VCaP (cell line): ENCODE measurements at regions not wholly inside any gene's neighbourhood (a gene's known extent, or its start where the extent isn't known, plus 50 kb on each side); places are given as distances from the start of the nearest gene placed in this dataset.

Experiments used
- H3K27ac ChIP-seq: fragments of 450-650 bp; 2 replicates; pipeline ENCODE4 v1.5.1; 2017
- TF ChIP-seq, protein P1 (sequence below): fragments of 450-650 bp; conservative IDR thresholded peaks from 2 replicates; pipeline ENCODE4 v1.5.1; 2017; ENCODE audit warnings: mild to moderate bottlenecking, moderate library complexity

DNA sequence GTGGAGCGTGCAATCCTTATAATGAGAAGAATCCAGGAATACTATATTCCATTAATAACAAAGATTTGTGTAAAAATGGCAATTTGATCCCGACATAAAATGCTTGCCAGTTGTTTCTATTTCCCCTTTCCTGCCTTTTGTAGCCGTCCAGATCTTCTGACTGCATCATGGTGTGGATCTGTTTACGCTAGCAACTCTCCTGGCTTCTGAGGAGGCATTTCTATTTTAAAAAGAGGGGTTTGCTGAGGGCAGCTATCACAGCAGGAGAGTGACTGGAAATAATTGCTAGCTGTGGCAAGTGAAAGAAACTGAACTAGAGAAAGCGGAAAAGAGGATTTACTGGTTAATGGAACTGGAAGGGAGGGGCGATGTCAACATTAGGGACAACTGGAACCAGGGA, 145.6 kb downstream of the ATP23 start:
- TF ChIP-seq, protein P1, sequence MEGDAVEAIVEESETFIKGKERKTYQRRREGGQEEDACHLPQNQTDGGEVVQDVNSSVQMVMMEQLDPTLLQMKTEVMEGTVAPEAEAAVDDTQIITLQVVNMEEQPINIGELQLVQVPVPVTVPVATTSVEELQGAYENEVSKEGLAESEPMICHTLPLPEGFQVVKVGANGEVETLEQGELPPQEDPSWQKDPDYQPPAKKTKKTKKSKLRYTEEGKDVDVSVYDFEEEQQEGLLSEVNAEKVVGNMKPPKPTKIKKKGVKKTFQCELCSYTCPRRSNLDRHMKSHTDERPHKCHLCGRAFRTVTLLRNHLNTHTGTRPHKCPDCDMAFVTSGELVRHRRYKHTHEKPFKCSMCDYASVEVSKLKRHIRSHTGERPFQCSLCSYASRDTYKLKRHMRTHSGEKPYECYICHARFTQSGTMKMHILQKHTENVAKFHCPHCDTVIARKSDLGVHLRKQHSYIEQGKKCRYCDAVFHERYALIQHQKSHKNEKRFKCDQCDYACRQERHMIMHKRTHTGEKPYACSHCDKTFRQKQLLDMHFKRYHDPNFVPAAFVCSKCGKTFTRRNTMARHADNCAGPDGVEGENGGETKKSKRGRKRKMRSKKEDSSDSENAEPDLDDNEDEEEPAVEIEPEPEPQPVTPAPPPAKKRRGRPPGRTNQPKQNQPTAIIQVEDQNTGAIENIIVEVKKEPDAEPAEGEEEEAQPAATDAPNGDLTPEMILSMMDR: no peak
- no peak overlapping the region for H3K27ac ChIP-seq

DNA sequence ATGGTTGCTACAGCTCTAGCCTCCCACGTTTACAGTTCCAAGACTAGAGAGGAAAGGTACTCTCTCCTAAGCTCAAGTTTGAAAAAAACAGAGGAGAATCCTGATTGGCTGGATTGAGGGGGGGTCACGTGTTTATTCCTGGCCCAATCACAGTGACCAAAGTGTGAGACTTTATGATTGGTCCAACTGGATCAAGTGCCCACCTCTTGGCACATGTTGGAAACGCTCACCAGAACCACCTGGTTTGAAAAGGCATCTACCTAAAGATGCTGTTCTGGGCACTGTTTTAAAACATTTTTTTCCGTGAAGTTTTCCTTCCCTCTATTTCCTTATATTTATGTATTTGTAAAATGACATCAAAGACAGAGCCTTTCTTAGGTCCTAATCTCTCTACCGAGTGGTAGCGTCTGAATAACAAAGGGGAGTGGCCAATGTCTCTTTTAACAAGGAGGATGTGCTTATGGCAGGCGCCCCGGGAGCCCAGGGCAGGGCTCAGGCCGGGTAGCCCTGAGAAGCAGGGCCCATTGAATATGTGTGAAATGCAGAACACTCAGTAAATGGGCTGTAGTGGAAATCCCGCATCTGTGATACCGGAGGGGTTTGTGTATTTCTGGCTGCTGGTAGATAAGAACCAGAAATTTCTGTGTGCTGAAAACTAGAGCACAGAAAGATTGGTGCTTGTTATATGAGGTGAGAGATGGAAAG, 146.2 kb downstream of the ATP23 start:
- peak overlapping the region; percentile 25 for H3K27ac ChIP-seq
- TF ChIP-seq, protein P1: no peak

DNA sequence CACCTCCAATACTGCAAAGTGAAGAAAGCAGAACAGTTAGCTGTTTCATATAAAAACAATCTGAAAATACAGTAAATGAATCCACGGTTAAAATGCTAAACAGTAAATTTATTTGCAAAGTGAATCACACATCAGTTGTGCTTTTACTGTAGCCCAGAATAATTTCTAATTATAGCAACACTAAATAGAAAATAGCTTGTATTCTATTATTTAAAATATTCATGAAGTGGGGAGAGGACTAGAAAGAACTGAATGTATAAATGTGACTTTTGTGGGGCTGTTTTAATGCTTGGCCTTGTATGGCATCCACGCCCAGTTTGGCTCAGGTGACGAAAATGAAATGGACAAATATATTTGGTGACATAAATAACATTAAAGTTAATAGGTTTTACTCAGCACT, 148.2 kb downstream of the ATP23 start:
- no peak overlapping the region for H3K27ac ChIP-seq
- TF ChIP-seq, protein P1: no peak

DNA sequence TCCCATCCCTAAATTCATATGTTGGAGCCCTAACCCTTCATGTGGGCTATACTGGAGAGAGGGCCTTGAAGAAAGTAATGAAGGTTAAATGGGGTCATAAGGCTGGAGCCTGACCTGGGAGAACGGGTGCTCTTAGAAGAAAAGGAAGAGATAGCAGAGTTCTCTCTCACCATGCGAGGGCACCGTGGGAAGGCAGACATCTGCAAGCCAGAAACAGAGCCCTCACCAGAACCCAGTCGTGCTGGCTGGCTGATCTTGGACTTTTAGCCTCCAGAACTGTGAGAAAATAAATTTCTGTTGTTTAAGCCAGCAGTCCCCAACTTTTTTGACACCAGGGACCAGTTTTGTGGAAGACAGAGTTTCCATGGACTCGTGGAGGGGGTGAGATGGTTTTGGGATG, 149.3 kb downstream of the ATP23 start:
- H3K27ac ChIP-seq: no peak overlapping the region
- TF ChIP-seq, protein P1: no peak

DNA sequence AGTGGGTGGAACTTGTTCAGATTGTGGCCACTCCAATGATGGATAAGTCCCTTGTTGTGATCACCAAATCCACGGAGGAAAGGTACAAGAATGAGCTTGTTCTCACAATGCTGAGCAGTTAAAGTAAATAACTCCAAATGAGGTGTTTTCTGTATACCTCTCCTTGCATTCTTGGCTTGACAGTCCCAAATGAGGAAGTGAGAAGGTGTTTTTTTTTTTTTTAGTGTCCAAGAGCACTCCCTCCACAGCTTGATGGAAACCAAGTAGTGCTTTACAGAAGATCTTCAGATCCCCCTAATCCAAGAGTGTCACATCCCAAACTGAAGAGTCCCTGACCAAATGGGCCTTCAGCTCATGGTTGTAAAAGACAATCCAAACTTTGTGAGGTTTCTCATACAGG, 153.6 kb downstream of the ATP23 start:
- TF ChIP-seq, protein P1: no peak
- no peak overlapping the region for H3K27ac ChIP-seq

DNA sequence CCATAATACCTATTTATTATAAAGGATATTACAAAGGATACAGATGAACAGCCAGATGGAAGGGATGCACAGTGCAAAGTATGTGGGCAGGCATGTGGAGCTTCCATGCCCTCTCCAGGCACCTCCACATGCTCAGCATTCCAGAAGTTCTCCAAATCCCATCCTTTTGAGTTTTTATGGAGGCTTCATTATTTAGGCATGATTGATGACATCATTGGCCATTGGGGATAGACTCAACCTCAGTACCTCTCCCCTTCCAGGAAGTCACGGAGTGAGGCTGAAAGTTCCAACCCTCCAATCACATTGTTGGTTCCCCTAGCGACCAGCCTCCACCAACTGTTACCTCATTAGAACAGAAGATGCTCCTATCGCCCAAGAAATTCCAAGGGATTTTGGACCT, 156.4 kb downstream of the ATP23 start:
- no peak overlapping the region for H3K27ac ChIP-seq
- TF ChIP-seq, protein P1: no peak

DNA sequence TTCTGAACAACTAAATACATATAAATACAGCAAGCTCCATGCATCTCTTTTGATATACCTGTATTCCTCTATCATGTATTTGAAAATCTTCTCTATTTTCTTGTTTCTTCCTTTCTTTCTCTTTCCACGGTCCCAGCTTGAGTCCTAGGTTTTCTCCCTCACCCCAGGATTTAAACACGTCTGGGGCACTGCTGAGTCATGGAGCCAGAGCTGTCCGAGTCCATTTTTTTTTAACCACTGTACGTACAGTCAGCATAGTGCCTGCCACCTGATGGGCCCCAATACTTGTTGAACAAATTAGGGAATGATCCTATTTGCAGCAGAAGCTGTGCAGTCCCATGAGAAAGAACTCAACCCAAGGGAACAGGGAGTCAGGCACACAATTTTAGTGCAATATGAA, 158.1 kb downstream of the ATP23 start:
- H3K27ac ChIP-seq: no peak overlapping the region
- TF ChIP-seq, protein P1: no peak
